ENCODE measurements at regions not wholly inside any gene's neighbourhood (a gene's known extent, or its start where the extent isn't known, plus 50 kb on each side); places are given as distances from the start of the nearest gene placed in this dataset.

DNA sequence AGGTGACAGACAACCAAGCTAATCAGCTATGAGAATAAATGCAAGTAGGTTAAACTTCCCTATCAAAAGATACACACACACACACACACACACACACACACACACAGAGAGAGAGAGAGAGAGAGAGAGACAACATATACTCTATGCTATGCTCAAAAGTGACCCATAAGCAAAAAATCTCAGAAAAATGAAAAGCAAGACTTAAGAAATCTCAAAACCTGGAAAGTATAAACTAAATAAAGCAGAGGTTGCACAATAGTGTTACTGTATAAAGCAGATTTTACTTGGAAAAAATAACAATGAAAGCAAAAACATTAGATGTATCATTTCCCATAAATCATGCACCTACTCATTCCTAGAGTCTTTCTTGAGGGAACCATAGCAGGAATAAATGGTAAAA, 221.5 kb downstream of the INHBA start:
- intact Hi-C loops (cut with DNase I; ENCODE audit: low total_unique reads), result no loop called here

DNA sequence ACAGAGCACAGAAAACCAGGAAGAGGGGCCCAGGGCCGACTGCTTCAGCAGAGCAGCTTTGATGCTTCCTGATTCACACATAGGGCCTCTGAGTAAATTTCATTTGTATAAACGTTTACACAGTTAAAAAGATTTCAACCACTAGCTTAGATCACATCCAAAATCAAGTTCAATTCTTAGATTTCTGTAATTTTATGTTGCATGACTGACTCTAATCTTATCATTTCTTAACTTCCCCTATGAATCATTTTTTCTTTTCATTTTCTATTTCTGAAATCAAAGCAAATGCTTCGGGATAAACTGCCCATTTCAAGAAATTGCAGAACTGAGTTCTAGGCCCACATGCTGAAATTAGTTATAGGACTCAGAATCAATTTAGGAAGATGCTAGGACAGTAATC, 224.7 kb downstream of the INHBA start:
- Histone ChIP-seq H3K27ac (no peak overlapping the region), H3K36me3 (no peaks in the 10 kb centered on the region), H3K9me3 (peaks cover 0 to 10% (median 5%) of the 10 kb centered on the region in 8 donors), H3K27me3 (replicated peaks in 1 of 7) (no peaks in the 10 kb centered on the region), H3K4me3 (no peak overlapping the region), H3K4me1 (peaks cover 0 to 20% (median 0%) of the 10 kb centered on the region in 6 donors)
- intact Hi-C loops (cut with DNase I; ENCODE audit: low total_unique reads), result no loop called here
- TF ChIP-seq POLR2A (IDR thresholded peaks at IDR 0.05) (no peak), POLR2AphosphoS5 (IDR thresholded peaks at IDR 0.05) (no peak)
- TF ChIP-seq, protein P1, sequence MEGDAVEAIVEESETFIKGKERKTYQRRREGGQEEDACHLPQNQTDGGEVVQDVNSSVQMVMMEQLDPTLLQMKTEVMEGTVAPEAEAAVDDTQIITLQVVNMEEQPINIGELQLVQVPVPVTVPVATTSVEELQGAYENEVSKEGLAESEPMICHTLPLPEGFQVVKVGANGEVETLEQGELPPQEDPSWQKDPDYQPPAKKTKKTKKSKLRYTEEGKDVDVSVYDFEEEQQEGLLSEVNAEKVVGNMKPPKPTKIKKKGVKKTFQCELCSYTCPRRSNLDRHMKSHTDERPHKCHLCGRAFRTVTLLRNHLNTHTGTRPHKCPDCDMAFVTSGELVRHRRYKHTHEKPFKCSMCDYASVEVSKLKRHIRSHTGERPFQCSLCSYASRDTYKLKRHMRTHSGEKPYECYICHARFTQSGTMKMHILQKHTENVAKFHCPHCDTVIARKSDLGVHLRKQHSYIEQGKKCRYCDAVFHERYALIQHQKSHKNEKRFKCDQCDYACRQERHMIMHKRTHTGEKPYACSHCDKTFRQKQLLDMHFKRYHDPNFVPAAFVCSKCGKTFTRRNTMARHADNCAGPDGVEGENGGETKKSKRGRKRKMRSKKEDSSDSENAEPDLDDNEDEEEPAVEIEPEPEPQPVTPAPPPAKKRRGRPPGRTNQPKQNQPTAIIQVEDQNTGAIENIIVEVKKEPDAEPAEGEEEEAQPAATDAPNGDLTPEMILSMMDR (IDR thresholded peaks at IDR 0.05 in 8 of 11, conservative IDR thresholded peaks at IDR 0.05 in 3 of 11), result no peak
- no peak for DNase-seq
- WGBS, 5 donors, result 23 to 43% (median 25%) methylated on average over 3 of the region's 3 CpGs

More for the DNA sequence above, 221.5 kb downstream of the INHBA start:
- Histone ChIP-seq H3K4me3 (no peak overlapping the region), H3K9me3 (peaks cover 0 to 10% (median 5%) of the 10 kb centered on the region in 8 donors), H3K4me1 (peaks cover 0 to 13% (median 0%) of the 10 kb centered on the region in 6 donors), H3K36me3 (no peaks in the 10 kb centered on the region), H3K27ac (no peak overlapping the region), H3K27me3 (replicated peaks in 1 of 7) (no peaks in the 10 kb centered on the region)
- TF ChIP-seq POLR2AphosphoS5 (IDR thresholded peaks at IDR 0.05), result no peak
- TF ChIP-seq, protein P1 (IDR thresholded peaks at IDR 0.05 in 8 of 11, conservative IDR thresholded peaks at IDR 0.05 in 3 of 11), result no peak
- no peak for TF ChIP-seq POLR2A (IDR thresholded peaks at IDR 0.05)
- no peak for DNase-seq

DNA sequence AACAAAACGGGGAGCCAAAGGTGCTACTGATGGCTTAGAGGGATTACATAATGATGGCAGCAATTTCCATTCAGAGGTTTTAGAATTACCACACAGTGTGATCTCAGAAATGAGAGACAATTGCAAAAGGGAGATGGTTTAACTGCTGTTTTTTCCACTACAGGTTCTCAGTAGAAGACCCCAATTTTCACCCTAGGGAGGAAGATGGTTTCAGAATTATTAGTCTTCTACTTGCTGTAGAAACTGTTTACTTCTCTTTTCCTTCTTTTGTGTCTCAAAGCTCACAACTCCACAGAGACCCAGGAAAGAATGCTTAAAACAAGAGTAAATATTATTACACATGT, 226.5 kb downstream of the INHBA start:
- H3K27ac ChIP-seq, result peak overlapping the region in 2 of 8 donors; percentile 7 to 22
- TF ChIP-seq, protein P1 (IDR thresholded peaks at IDR 0.05 in 8 of 11, conservative IDR thresholded peaks at IDR 0.05 in 3 of 11), result no peak
- TF ChIP-seq POLR2A (IDR thresholded peaks at IDR 0.05) (no peak), POLR2AphosphoS5 (IDR thresholded peaks at IDR 0.05) (no peak)
- 21 to 55% (median 33%) methylated on average over 1 of the region's 1 CpG for WGBS, 5 donors
- no peak for DNase-seq
- no peaks in the 10 kb centered on the region for H3K36me3 ChIP-seq
- intact Hi-C loops (cut with DNase I; ENCODE audit: low total_unique reads), result no loop called here
- no peaks in the 10 kb centered on the region for H3K27me3 ChIP-seq (replicated peaks in 1 of 7)
- H3K9me3 ChIP-seq, result peaks cover 0 to 10% (median 5%) of the 10 kb centered on the region in 8 donors
- H3K4me3 ChIP-seq, result no peak overlapping the region
- peaks cover 0 to 20% (median 0%) of the 10 kb centered on the region in 6 donors for H3K4me1 ChIP-seq

DNA sequence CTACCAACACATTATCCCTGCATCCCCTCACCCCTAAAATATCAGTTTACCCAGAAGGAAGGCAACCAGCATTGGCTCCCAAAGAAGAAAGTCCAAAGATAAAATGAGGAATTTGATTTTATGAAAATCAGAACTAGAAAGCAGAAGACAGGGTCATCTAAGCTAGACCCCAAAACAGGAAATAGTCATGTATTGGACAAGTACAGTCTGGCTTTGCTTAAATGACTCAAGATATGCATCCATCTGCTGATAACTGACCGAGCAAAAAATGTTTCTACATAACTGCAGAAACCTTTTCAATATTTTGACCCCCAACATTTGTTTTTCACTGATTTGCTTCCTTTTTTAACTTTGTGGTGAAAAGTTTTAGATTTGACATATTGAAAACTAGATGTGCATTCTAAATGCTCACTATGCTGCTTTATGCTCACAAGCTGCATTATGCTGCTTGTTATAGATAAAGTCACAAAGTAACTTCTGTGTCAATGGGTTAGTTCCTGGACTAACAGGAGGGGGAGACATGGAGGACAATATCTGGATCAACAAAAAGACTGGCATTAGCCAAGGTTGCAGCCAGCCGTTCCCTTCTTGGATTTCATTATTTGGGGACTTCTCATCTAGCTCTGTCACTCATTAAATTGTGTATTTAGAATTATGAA, 227.0 kb downstream of the INHBA start:
- Histone ChIP-seq H3K36me3 (no peaks in the 10 kb centered on the region), H3K27me3 (replicated peaks in 1 of 7) (no peaks in the 10 kb centered on the region), H3K4me3 (no peak overlapping the region), H3K27ac (peak overlapping the region in 2 of 8 donors; percentile 7 to 22), H3K4me1 (peaks cover 0 to 20% (median 0%) of the 10 kb centered on the region in 6 donors), H3K9me3 (peaks cover 0 to 8% (median 5%) of the 10 kb centered on the region in 8 donors)
- no peak for DNase-seq
- WGBS, 5 donors, result 31 to 68% (median 31%) methylated on average over 2 of the region's 2 CpGs
- intact Hi-C loops (cut with DNase I; ENCODE audit: low total_unique reads), result no loop called here
- TF ChIP-seq POLR2A (IDR thresholded peaks at IDR 0.05) (no peak), POLR2AphosphoS5 (IDR thresholded peaks at IDR 0.05) (no peak)
- TF ChIP-seq, protein P1 (IDR thresholded peaks at IDR 0.05 in 8 of 11, conservative IDR thresholded peaks at IDR 0.05 in 3 of 11), result no peak
